ENCODE measurements at regions not wholly inside any gene's neighbourhood (a gene's known extent, or its start where the extent isn't known, plus 50 kb on each side); places are given as distances from the start of the nearest gene placed in this dataset.

GRCh38 chr1:55329091-55329490 is 113.9 kb upstream of the USP24 start (continued):
- TF ChIP-seq SAP30 (IDR thresholded peaks at IDR 0.05; ENCODE audit: insufficient read depth, insufficient replicate concordance, low read length) (no peak), SUZ12 (IDR thresholded peaks at IDR 0.05; ENCODE audit: low read length) (no peak), NANOG (IDR thresholded peaks at IDR 0.05; ENCODE audit: insufficient read depth, low read depth, low read length, poor library complexity, severe bottlenecking) (no peak), TAF7 (optimal IDR thresholded peaks at IDR 0.05; ENCODE audit: borderline replicate concordance, low read depth, low read length) (no peak), EP300 (IDR thresholded peaks at IDR 0.05; ENCODE audit: borderline replicate concordance in 1 of 2, low read depth in 2 of 2, low read length in 2 of 2) (no peak)
